Activated T-cell treated with anti-CD3 and anti-CD28 coated beads, Interleukin-2, amount 50 U/mL, for 72 hours (primary cell): ENCODE measurements at regions not wholly inside any gene's neighbourhood (a gene's known extent, or its start where the extent isn't known, plus 50 kb on each side); places are given as distances from the start of the nearest gene placed in this dataset.
"Not testable (repeated sequence)": the region's sequence is repeated elsewhere in the genome, so short reads cannot be mapped to it uniquely, and the experiment has no call there.

Experiments used
- ATAC-seq, 2 donors: fragments of 150-1000 bp; cut with Tn5 transposase; replicated peaks in 1 of 2; 2 replicates each; pipeline ENCODE4 v1.10.0; 2021; ENCODE audit warnings: moderate library complexity in 2 of 2, mild to moderate bottlenecking in 1 of 2
- DNase-seq, 2 donors: peaks; one replicate each; pipeline ENCODE4 v3.0.0; 2021 to 2022; ENCODE audit warnings: mixed read lengths in 1 of 2
- H3K27ac Mint-ChIP-seq: one replicate; pipeline ENCODE4 v1.8.0; 2022; ENCODE audit warnings: mild to moderate bottlenecking, moderate library complexity, mixed read lengths
- H3K27me3 Mint-ChIP-seq: one replicate; pipeline ENCODE4 v1.8.0; 2022; ENCODE audit warnings: low read depth, mixed read lengths
- H3K36me3 Mint-ChIP-seq, 2 donors: one replicate each; pipeline ENCODE4 v1.8.0; 2022; ENCODE audit warnings: mixed read lengths in 2 of 2, mild to moderate bottlenecking in 1 of 2; ENCODE audit not compliant: insufficient read depth in 2 of 2
- H3K4me1 Mint-ChIP-seq: one replicate; pipeline ENCODE4 v1.8.0; 2022; ENCODE audit warnings: low read depth, mixed read lengths
- H3K4me3 Mint-ChIP-seq, 2 donors: one replicate each; pipeline ENCODE4 v1.8.0; 2022; ENCODE audit warnings: mild to moderate bottlenecking in 2 of 2, mixed read lengths in 2 of 2, moderate library complexity in 2 of 2
- H3K9me3 Mint-ChIP-seq, 2 donors: one replicate each; pipeline ENCODE4 v1.8.0; 2022; ENCODE audit warnings: mixed read lengths in 2 of 2

DNA sequence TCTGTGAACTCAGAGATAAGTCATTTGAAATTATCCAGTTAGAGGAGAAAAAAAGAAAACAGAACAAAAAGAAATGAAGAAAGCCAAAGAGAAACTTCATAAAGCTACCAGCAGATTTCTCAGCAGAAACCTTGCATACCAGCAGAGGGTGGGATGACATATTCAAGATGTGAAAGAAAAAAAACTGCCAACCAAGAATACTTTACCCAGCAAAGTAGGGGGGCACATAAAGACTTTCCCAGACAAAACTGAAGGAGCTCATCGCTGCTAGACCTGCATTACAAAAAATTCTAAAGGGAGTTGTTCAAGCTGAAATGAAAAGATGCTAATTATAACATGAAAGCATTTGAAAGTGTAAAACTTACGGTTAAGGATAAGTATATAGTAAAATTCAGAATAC lies 246.3 kb downstream of the FNDC1 start:
- Mint-ChIP-seq H3K4me1 (no peaks in the 10 kb centered on the region), H3K27me3 (peaks cover 2% of the 10 kb centered on the region), H3K9me3 (peaks cover 6 to 9% of the 10 kb centered on the region in 2 donors), H3K36me3 (peaks cover 4 to 5% of the 10 kb centered on the region in 2 donors), H3K27ac (no peak overlapping the region), H3K4me3 (no peak overlapping the region)
- no peak for DNase-seq
- ATAC-seq: no peak

DNA sequence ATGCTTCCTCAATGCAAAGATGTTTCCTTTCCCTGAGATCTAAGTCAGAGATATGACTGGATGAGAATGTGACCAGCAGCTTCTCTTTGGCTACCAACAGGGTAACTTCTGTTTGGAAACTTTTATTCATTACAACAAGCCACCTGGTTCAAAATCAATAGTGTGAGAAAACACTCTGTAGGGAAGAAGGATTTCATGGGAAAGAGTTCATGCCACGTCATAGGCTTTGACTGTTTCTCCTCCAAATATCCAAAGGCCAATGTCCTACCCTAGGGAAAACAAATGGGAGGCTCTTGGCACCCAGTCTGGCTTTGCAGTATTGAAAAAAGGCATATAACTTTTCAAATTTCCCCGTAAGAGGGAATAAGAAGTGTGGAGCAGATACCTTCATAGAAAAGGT lies 245.5 kb downstream of the FNDC1 start:
- H3K9me3 Mint-ChIP-seq: peaks cover 6 to 9% of the 10 kb centered on the region in 2 donors
- no peaks in the 10 kb centered on the region for H3K4me1 Mint-ChIP-seq
- DNase-seq (no peak), ATAC-seq (no peak)
- no peaks in the 10 kb centered on the region for H3K27me3 Mint-ChIP-seq
- no peak overlapping the region for H3K27ac Mint-ChIP-seq
- no peak overlapping the region for H3K4me3 Mint-ChIP-seq
- H3K36me3 Mint-ChIP-seq: peaks cover 4 to 5% of the 10 kb centered on the region in 2 donors

DNA sequence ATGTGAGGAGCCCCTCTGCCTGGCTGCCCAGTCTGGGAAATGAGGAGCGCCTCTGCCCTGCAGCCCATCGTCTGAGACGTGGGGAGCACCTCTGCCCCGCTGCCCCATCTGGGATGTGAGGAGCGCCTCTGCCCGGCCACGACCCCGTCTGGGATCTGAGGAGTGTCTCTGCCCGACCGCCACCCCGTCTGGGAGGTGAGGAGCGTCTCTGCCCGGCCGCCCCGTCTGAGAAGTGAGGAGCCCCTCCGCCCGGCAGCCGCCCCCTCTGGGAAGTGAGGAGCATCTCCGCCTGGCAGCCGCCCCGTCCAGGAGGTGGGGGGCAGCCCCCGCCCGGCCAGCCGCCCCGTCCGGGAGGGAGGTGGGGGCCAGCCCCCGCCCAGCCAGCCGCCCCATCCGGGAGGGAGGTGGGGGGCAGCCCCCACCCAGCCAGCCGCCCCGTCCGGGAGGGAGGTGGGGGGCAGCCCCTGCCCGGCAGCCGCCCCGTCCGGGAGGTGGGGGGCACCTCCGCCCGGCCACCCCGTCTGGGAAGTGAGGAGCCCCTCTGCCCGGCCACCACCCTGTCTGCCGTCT lies 238.1 kb downstream of the FNDC1 start:
- DNase-seq, ATAC-seq, H3K4me1 Mint-ChIP-seq, H3K9me3 Mint-ChIP-seq, H3K27ac Mint-ChIP-seq, H3K36me3 Mint-ChIP-seq, H3K27me3 Mint-ChIP-seq, H3K4me3 Mint-ChIP-seq: not testable (repeated sequence)

DNA sequence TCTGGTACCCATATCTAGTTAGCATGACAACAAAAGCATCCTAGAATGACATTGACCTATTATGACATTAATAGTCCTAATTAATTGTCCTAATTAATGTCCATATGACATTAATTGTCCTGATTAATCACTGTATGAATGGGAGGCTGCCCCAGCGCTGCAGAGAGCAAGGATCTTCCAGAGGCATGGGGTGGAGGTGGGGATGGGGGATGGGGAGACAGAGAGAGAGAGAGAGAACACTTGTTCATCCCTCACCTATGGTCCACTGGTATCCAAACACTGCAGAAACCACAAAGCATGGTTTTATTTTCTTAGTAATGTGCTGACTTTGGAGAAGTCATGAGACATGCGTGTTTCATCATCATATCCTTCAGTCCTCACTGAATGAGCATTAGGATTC lies 235.1 kb downstream of the FNDC1 start:
- H3K27me3 Mint-ChIP-seq: no peaks in the 10 kb centered on the region
- ATAC-seq (no peak), DNase-seq (no peak)
- H3K4me3 Mint-ChIP-seq: no peak overlapping the region
- H3K36me3 Mint-ChIP-seq: no peaks in the 10 kb centered on the region
- peaks cover 0 to 3% of the 10 kb centered on the region in 2 donors for H3K9me3 Mint-ChIP-seq
- H3K4me1 Mint-ChIP-seq: no peaks in the 10 kb centered on the region
- H3K27ac Mint-ChIP-seq: no peak overlapping the region

DNA sequence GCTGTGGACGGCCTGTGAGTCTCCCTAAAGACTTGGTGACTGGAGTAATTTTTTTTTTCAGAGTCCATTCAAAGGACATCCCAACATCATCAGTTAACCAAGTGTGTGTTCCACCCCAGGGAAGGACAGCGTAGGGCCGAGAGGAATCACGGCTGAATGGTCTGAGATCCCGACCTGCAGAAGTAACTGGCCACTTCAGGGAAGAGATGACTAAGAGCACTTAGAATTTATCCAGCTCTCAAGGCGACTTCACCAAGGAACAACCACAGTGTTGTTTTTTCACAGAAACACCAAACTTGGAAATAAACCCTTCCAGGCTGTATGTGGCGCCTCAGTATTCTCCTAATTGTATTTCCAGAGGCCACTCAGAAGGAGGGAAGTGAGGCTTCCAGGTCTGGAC lies 231.6 kb downstream of the FNDC1 start:
- Mint-ChIP-seq H3K4me1 (no peaks in the 10 kb centered on the region), H3K27ac (no peak overlapping the region), H3K27me3 (no peaks in the 10 kb centered on the region), H3K4me3 (no peak overlapping the region), H3K36me3 (no peaks in the 10 kb centered on the region), H3K9me3 (no peaks in the 10 kb centered on the region)
- no peak for DNase-seq
- no peak for ATAC-seq

DNA sequence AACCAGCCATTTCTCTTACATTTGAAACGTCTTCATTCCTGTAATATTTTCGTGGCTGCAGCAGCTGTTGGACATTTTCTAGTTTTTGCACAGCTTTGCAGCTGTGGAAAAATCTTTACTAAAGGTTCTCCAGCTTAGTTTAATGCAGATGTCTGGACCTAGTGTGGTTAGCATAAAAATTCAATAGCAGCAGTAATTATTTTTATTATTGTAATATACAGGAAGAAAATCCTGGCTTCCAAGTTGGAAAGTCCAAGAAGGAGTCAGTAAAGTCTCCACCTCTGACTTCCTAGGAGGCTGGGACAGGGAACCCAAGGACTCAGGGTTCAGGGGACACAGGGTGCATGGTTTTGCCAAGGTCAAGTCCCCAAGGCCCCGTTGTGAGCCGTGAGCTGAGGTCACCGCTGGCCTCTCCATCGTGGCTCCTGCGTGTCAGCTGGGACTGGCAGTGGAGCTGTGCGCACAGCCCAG lies 230.6 kb downstream of the FNDC1 start:
- Mint-ChIP-seq H3K4me3 (no peak overlapping the region), H3K36me3 (no peaks in the 10 kb centered on the region), H3K27ac (no peak overlapping the region), H3K4me1 (no peaks in the 10 kb centered on the region), H3K27me3 (peaks cover 4% of the 10 kb centered on the region), H3K9me3 (no peaks in the 10 kb centered on the region)
- DNase-seq (no peak), ATAC-seq (no peak)

DNA sequence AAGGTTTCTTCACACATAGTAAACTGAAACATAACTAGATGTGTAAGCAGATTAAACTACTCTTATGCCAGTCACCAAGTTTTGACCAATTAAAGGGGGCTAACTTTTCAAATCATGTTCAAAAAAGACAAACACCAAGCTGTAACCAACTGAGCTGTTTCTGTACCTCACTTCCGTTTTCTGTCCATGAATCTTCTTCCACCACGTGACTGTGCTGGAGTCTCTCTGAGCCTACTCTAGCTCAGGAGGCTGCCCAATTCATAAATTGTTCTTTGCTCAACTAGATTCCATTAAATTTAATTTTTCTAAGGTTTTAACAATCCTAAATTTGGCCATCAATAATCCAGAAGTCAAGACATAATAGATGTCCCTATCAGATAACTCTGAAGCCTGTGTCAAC lies 229.4 kb downstream of the FNDC1 start:
- DNase-seq (no peak), ATAC-seq (no peak)
- H3K27me3 Mint-ChIP-seq: peaks cover 13% of the 10 kb centered on the region
- no peaks in the 10 kb centered on the region for H3K4me1 Mint-ChIP-seq
- no peaks in the 10 kb centered on the region for H3K9me3 Mint-ChIP-seq
- H3K36me3 Mint-ChIP-seq: no peaks in the 10 kb centered on the region
- no peak overlapping the region for H3K4me3 Mint-ChIP-seq
- no peak overlapping the region for H3K27ac Mint-ChIP-seq

DNA sequence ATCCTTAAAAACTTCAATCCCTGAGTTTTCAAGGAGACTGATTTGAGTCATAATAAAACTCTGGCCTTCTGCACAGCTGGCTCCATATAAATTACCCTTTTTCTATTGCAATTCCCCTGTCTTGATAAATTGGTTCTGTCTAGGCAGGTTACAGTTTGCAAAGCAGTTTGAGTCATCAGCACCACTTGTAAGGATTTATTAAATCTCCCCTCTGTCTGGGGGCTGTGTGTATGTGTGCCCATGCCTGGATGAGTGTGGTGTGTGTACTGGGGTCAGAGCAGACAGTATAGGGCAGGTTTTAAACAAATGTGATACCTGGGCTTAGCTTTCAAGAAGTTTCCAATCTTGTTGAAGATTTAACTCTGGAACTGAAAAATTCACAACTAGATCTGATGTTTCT lies 228.6 kb downstream of the FNDC1 start:
- H3K36me3 Mint-ChIP-seq: no peaks in the 10 kb centered on the region
- H3K9me3 Mint-ChIP-seq: no peaks in the 10 kb centered on the region
- no peak overlapping the region for H3K27ac Mint-ChIP-seq
- no peak overlapping the region for H3K4me3 Mint-ChIP-seq
- H3K27me3 Mint-ChIP-seq: peaks cover 20% of the 10 kb centered on the region
- ATAC-seq (no peak), DNase-seq (no peak)
- no peaks in the 10 kb centered on the region for H3K4me1 Mint-ChIP-seq

DNA sequence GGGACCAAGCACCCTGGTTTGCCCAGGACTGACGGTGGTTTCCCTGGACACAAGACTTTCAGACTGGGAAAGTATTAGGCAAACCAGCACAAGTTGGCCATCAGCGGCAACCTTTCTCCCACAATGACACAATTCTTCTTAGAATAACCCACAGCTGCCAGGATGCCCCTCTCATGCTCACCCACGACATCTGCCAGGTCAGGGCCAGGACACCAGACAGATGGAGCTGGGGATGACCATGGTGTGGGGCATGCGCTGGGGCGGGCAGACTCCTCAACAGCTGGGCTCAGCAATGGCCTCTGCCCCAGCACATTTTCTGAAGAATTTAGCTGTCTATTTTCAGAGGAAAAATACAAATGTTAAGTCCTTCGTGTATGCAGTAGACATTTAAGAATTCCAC lies 226.4 kb downstream of the FNDC1 start:
- H3K27me3 Mint-ChIP-seq: peaks cover 33% of the 10 kb centered on the region
- ATAC-seq: no peak
- DNase-seq: no peak
- H3K27ac Mint-ChIP-seq: no peak overlapping the region
- no peak overlapping the region for H3K4me3 Mint-ChIP-seq
- no peaks in the 10 kb centered on the region for H3K4me1 Mint-ChIP-seq
- no peaks in the 10 kb centered on the region for H3K36me3 Mint-ChIP-seq
- no peaks in the 10 kb centered on the region for H3K9me3 Mint-ChIP-seq

DNA sequence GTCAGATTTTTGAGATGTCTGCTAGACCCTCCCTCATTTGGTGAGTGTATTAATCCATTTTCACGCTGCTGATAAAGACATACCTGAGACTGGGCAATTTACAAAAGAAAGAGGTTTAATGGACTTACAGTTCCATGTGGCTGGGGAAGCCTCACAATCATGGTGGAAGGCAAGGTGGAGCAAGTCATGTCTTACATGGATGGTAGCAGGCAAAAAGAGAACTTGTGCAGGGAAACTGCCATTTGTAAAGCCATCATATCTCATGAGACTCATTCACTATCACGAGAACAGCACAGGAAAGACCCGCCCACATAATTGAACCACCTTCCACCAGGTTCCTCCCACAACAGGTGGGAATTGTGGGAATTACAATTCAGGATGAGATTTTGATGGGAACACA lies 223.5 kb downstream of the FNDC1 start:
- H3K27me3 Mint-ChIP-seq: peaks cover 45% of the 10 kb centered on the region
- not testable (repeated sequence) for H3K4me3 Mint-ChIP-seq, H3K36me3 Mint-ChIP-seq, DNase-seq, H3K4me1 Mint-ChIP-seq, H3K9me3 Mint-ChIP-seq, H3K27ac Mint-ChIP-seq, ATAC-seq

DNA sequence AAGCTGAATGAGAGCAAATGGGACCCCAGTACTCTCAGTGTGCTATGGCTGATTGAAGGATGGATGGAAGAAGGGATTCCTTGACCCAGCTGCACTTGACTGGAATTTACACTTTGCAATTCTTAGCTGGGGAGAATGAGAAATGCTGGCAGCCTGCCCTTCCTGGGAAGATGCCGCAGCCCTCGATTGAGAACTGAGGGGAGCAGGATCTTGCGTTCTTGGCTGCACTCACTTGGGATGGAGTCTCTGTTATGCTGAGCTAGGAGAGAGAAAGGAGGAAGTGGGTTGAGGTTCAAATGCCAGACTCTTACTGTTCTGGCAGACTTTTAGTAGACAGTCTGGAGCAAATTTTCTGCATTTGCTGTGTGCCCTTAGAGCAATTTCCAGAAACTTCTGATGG lies 221.2 kb downstream of the FNDC1 start:
- H3K4me3 Mint-ChIP-seq: no peak overlapping the region
- H3K27me3 Mint-ChIP-seq: peaks cover 54% of the 10 kb centered on the region
- no peaks in the 10 kb centered on the region for H3K9me3 Mint-ChIP-seq
- H3K4me1 Mint-ChIP-seq: no peaks in the 10 kb centered on the region
- DNase-seq (no peak), ATAC-seq (no peak)
- H3K36me3 Mint-ChIP-seq: no peaks in the 10 kb centered on the region
- H3K27ac Mint-ChIP-seq: no peak overlapping the region

DNA sequence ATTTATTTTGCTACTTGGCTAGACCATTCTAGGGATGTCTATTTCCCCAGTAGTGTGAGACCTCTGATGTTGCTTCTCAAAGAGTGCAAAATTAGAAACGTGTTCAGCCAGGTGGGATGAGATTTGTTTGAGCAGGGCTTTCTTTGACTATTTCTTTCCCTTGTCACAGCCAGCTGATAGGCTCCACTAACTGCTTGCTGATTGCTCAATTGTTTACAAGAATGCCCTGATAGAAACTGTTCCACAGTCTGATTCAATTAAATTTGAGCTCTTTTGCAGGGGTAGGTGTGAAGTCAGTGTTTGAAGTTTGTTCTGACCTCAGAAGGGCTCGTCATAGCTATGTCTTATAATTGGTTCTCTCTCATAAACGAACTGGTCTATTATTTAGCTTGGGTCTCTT lies 220.5 kb downstream of the FNDC1 start:
- H3K27ac Mint-ChIP-seq: no peak overlapping the region
- H3K36me3 Mint-ChIP-seq: no peaks in the 10 kb centered on the region
- H3K4me1 Mint-ChIP-seq: no peaks in the 10 kb centered on the region
- H3K4me3 Mint-ChIP-seq: no peak overlapping the region
- peaks cover 50% of the 10 kb centered on the region for H3K27me3 Mint-ChIP-seq
- ATAC-seq: no peak
- no peaks in the 10 kb centered on the region for H3K9me3 Mint-ChIP-seq
- no peak for DNase-seq

DNA sequence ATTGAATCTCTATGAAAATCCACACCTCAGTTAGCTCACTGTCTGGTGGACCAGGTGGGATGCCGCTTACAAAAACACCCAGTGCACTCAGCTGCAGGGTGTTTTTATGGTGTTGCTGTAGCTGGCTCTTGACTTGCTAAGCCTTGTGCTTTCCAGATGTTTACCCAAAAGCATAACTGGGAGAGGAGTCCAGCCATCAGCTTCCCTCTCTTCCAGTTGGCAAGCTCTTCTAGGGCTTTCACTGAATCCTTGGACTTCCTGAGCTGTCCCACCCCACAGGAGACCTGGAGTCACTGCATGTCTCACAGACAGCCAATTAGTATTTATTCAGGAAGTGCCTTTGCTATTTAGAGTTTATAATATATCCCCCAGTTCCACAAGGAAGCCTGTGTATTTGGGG lies 210.9 kb downstream of the FNDC1 start:
- no peaks in the 10 kb centered on the region for H3K9me3 Mint-ChIP-seq

More for the DNA sequence above, 210.9 kb downstream of the FNDC1 start:
- Mint-ChIP-seq H3K4me1 (no peaks in the 10 kb centered on the region), H3K27me3 (peaks cover 10% of the 10 kb centered on the region), H3K4me3 (no peak overlapping the region), H3K27ac (no peak overlapping the region), H3K36me3 (no peaks in the 10 kb centered on the region)
- DNase-seq (no peak), ATAC-seq (no peak)
